Bronchial epithelial cell (primary cell): ENCODE measurements at regions not wholly inside any gene's neighbourhood (a gene's known extent, or its start where the extent isn't known, plus 50 kb on each side); places are given as distances from the start of the nearest gene placed in this dataset.

ENCODE experiments used
- DNase-seq: peaks from one replicate; pipeline ENCODE4 v3.0.0-alpha.2; 2010; ENCODE audit warnings: low read depth
- FAIRE-seq: peaks from 2 replicates; lab custom pipeline; 2011; peaks lifted over from hg19 to GRCh38; lab: Jason Lieb, UNC
- H3K27me3 ChIP-seq: 2 replicates; pipeline ENCODE4 v1.5.1; 2011; ENCODE audit warnings: low read length; ENCODE audit not compliant: control insufficient read depth, insufficient read depth
- H3K36me3 ChIP-seq: 2 replicates; pipeline ENCODE4 v1.5.1; 2011; ENCODE audit warnings: low read length; ENCODE audit not compliant: control insufficient read depth, insufficient read depth
- H3K4me3 ChIP-seq: 2 replicates; pipeline ENCODE4 v1.5.1; 2011; ENCODE audit warnings: mild to moderate bottlenecking, low read depth, low read length, control low read depth
- CTCF ChIP-seq: IDR thresholded peaks from 2 replicates; pipeline ENCODE4 v1.5.1; 2011; ENCODE audit warnings: mild to moderate bottlenecking, moderate library complexity, low read length, control low read depth, inconsistent platforms; ENCODE audit not compliant: insufficient read depth, severe bottlenecking

- DNase-seq (no peak), FAIRE-seq (no peak)
- H3K27me3 ChIP-seq: no peaks in the 10 kb centered on the region
- H3K4me3 ChIP-seq: no peak overlapping the region
- no peaks in the 10 kb centered on the region for H3K36me3 ChIP-seq
- TF ChIP-seq CTCF: no peak
Observed at GRCh38 chr11:115885535-115886421, 381.6 kb upstream of the CADM1 start.

GRCh38 chr11:115884800-115885534 is 380.8 kb upstream of the CADM1 start:
- TF ChIP-seq CTCF: no peak
- H3K36me3 ChIP-seq: no peaks in the 10 kb centered on the region
- DNase-seq (no peak), FAIRE-seq (no peak)
- H3K27me3 ChIP-seq: no peaks in the 10 kb centered on the region
- H3K4me3 ChIP-seq: no peak overlapping the region

- DNase-seq (no peak), FAIRE-seq (no peak)
- TF ChIP-seq CTCF: no peak
- no peak overlapping the region for H3K4me3 ChIP-seq
- H3K27me3 ChIP-seq: no peaks in the 10 kb centered on the region
- H3K36me3 ChIP-seq: no peaks in the 10 kb centered on the region
Observed at GRCh38 chr11:115874843-115875242, 370.6 kb upstream of the CADM1 start.

GRCh38 chr11:115873813-115874212 is 369.6 kb upstream of the CADM1 start:
- H3K36me3 ChIP-seq: no peaks in the 10 kb centered on the region
- TF ChIP-seq CTCF: no peak
- H3K4me3 ChIP-seq: no peak overlapping the region
- H3K27me3 ChIP-seq: no peaks in the 10 kb centered on the region
- FAIRE-seq (no peak), DNase-seq (no peak)

- H3K36me3 ChIP-seq: no peaks in the 10 kb centered on the region
- no peak for TF ChIP-seq CTCF
- no peak overlapping the region for H3K4me3 ChIP-seq
- H3K27me3 ChIP-seq: no peaks in the 10 kb centered on the region
- DNase-seq: no peak
- no peak for FAIRE-seq
Observed at GRCh38 chr11:115872416-115872815, 368.2 kb upstream of the CADM1 start.
